GM21737 (cell line): ENCODE measurements at regions not wholly inside any gene's neighbourhood (a gene's known extent, or its start where the extent isn't known, plus 50 kb on each side); places are given as distances from the start of the nearest gene placed in this dataset.

ENCODE experiments used
- ATAC-seq: cut with Tn5 transposase; IDR thresholded peaks from one replicate; pipeline ENCODE4 v1.9.1; 2021; ENCODE audit warnings: mild to moderate bottlenecking, moderate library complexity; ENCODE audit not compliant: unreplicated experiment

GRCh38 chr6:56772737-56773184 is 130.1 kb upstream of the DST start:
- ATAC-seq: no peak

- ATAC-seq: no peak
Measured at GRCh38 chr6:56771929-56772607, 129.4 kb upstream of the DST start.

GRCh38 chr6:56771189-56771588 is 128.5 kb upstream of the DST start:
- ATAC-seq: no peak

GRCh38 chr6:56770011-56770520 is 127.4 kb upstream of the DST start:
- ATAC-seq: no peak

GRCh38 chr6:56767892-56768531 is 125.3 kb upstream of the DST start:
- ATAC-seq: no peak

- no peak for ATAC-seq
Measured at GRCh38 chr6:56767435-56767834, 124.7 kb upstream of the DST start.

GRCh38 chr6:56766806-56767178 is 124.1 kb upstream of the DST start:
- ATAC-seq: peak; percentile 71

GRCh38 chr6:56766139-56766805 is 123.6 kb upstream of the DST start:
- no peak for ATAC-seq

GRCh38 chr6:56765494-56765893 is 122.8 kb upstream of the DST start:
- ATAC-seq: no peak

GRCh38 chr6:56764081-56764566 is 121.4 kb upstream of the DST start:
- ATAC-seq: no peak

- ATAC-seq: no peak
Measured at GRCh38 chr6:56761651-56762050, 119.0 kb upstream of the DST start.

GRCh38 chr6:56760842-56761241 is 118.2 kb upstream of the DST start:
- ATAC-seq: no peak

GRCh38 chr6:56759521-56759920 is 116.8 kb upstream of the DST start:
- ATAC-seq: no peak

- ATAC-seq: no peak
Measured at GRCh38 chr6:56758553-56758952, 115.9 kb upstream of the DST start.

- no peak for ATAC-seq
Measured at GRCh38 chr6:56758120-56758519, 115.4 kb upstream of the DST start.

- ATAC-seq: no peak
Measured at GRCh38 chr6:56757588-56757984, 114.9 kb upstream of the DST start.

GRCh38 chr6:56756791-56757587 is 114.3 kb upstream of the DST start:
- ATAC-seq: no peak

- ATAC-seq: no peak
Measured at GRCh38 chr6:56756219-56756789, 113.6 kb upstream of the DST start.

GRCh38 chr6:56755040-56755439 is 112.4 kb upstream of the DST start:
- no peak for ATAC-seq

GRCh38 chr6:56753811-56754210 is 111.1 kb upstream of the DST start:
- no peak for ATAC-seq

GRCh38 chr6:56752534-56752933 is 109.8 kb upstream of the DST start:
- ATAC-seq: no peak
